ENCODE measurements at regions not wholly inside any gene's neighbourhood (a gene's known extent, or its start where the extent isn't known, plus 50 kb on each side); places are given as distances from the start of the nearest gene placed in this dataset.

- Histone ChIP-seq H3K27me3 (no peaks in the 10 kb centered on the region), H3K27ac (no peak overlapping the region), H3K9me3 (no peaks in the 10 kb centered on the region), H3K36me3 (no peaks in the 10 kb centered on the region), H3K4me1 (no peaks in the 10 kb centered on the region), H3K4me3 (no peak overlapping the region)
- TF ChIP-seq POLR2A (IDR thresholded peaks at IDR 0.05) (no peak), CTCF (IDR thresholded peaks at IDR 0.05) (no peak)
- DNase-seq: peak in 2 of 3 donors; percentile 26 to 50
These were observed 99.6 kb upstream of the INTU start for GRCh38 chr4:127533028-127533700.

- no peaks in the 10 kb centered on the region for H3K9me3 ChIP-seq
- H3K4me3 ChIP-seq: no peak overlapping the region
- no peaks in the 10 kb centered on the region for H3K27me3 ChIP-seq
- no peak for DNase-seq
- H3K4me1 ChIP-seq: no peaks in the 10 kb centered on the region
- no peak for TF ChIP-seq CTCF (IDR thresholded peaks at IDR 0.05)
- TF ChIP-seq POLR2A (IDR thresholded peaks at IDR 0.05): no peak
- H3K36me3 ChIP-seq: no peaks in the 10 kb centered on the region
- no peak overlapping the region for H3K27ac ChIP-seq
These were observed 98.5 kb upstream of the INTU start for GRCh38 chr4:127534041-127534825.

GRCh38 chr4:127538016-127538415, 94.7 kb upstream of the INTU start:
- DNase-seq: no peak
- Histone ChIP-seq H3K27me3 (no peaks in the 10 kb centered on the region), H3K9me3 (no peaks in the 10 kb centered on the region)

GRCh38 chr4:127540497-127541025, 92.2 kb upstream of the INTU start:
- no peaks in the 10 kb centered on the region for H3K9me3 ChIP-seq
- no peak overlapping the region for H3K4me3 ChIP-seq
- no peak for DNase-seq
- H3K4me1 ChIP-seq: no peaks in the 10 kb centered on the region
- TF ChIP-seq POLR2A (IDR thresholded peaks at IDR 0.05) (no peak), CTCF (IDR thresholded peaks at IDR 0.05) (no peak)
- no peaks in the 10 kb centered on the region for H3K36me3 ChIP-seq
- no peaks in the 10 kb centered on the region for H3K27me3 ChIP-seq
- H3K27ac ChIP-seq: no peak overlapping the region

More at GRCh38 chr4:127538016-127538415, 94.7 kb upstream of the INTU start:
- Histone ChIP-seq H3K4me1 (no peaks in the 10 kb centered on the region), H3K4me3 (no peak overlapping the region), H3K27ac (no peak overlapping the region), H3K36me3 (no peaks in the 10 kb centered on the region)
- TF ChIP-seq CTCF (IDR thresholded peaks at IDR 0.05) (no peak), POLR2A (IDR thresholded peaks at IDR 0.05) (no peak)

GRCh38 chr4:127545271-127545670, 87.5 kb upstream of the INTU start:
- Histone ChIP-seq H3K4me3 (no peak overlapping the region), H3K36me3 (no peaks in the 10 kb centered on the region), H3K27me3 (no peaks in the 10 kb centered on the region), H3K4me1 (no peaks in the 10 kb centered on the region), H3K27ac (no peak overlapping the region), H3K9me3 (no peaks in the 10 kb centered on the region)
- DNase-seq: no peak
- TF ChIP-seq CTCF (IDR thresholded peaks at IDR 0.05) (no peak), POLR2A (IDR thresholded peaks at IDR 0.05) (no peak)

All from Peyer's patch (tissue), 4 donors.